Endothelial cell (in vitro differentiated cells): ENCODE measurements at regions not wholly inside any gene's neighbourhood (a gene's known extent, or its start where the extent isn't known, plus 50 kb on each side); places are given as distances from the start of the nearest gene placed in this dataset.

ENCODE experiments used
- DNase-seq: peaks from one replicate; pipeline ENCODE4 v3.0.0; 2021; ENCODE audit warnings: low spot score
- H3K27ac Mint-ChIP-seq: one replicate; pipeline ENCODE4 v1.8.0; 2021; ENCODE audit warnings: mixed read lengths, inconsistent platforms; ENCODE audit not compliant: unreplicated experiment
- H3K27me3 Mint-ChIP-seq: one replicate; pipeline ENCODE4 v1.8.0; 2021; ENCODE audit warnings: mild to moderate bottlenecking, moderate library complexity, mixed read lengths, inconsistent platforms; ENCODE audit not compliant: unreplicated experiment
- H3K36me3 Mint-ChIP-seq: one replicate; pipeline ENCODE4 v1.8.0; 2021; ENCODE audit warnings: mild to moderate bottlenecking, low read depth, mixed read lengths, inconsistent platforms; ENCODE audit not compliant: unreplicated experiment
- H3K4me1 Mint-ChIP-seq: one replicate; pipeline ENCODE4 v1.8.0; 2021; ENCODE audit warnings: mild to moderate bottlenecking, mixed read lengths, inconsistent platforms; ENCODE audit not compliant: unreplicated experiment
- H3K4me3 Mint-ChIP-seq: one replicate; pipeline ENCODE4 v1.8.0; 2021; ENCODE audit warnings: mild to moderate bottlenecking, mixed read lengths, inconsistent platforms; ENCODE audit not compliant: unreplicated experiment
- H3K9me3 Mint-ChIP-seq: one replicate; pipeline ENCODE4 v1.8.0; 2021; ENCODE audit warnings: mixed read lengths, inconsistent platforms; ENCODE audit not compliant: unreplicated experiment
- CTCF ChIP-seq: fragments of 200-600 bp; sonication (generic); IDR thresholded peaks from one replicate; pipeline ENCODE4 v1.5.0; 2021; ENCODE audit warnings: antibody characterized with exemption; ENCODE audit not compliant: unreplicated experiment

DNA sequence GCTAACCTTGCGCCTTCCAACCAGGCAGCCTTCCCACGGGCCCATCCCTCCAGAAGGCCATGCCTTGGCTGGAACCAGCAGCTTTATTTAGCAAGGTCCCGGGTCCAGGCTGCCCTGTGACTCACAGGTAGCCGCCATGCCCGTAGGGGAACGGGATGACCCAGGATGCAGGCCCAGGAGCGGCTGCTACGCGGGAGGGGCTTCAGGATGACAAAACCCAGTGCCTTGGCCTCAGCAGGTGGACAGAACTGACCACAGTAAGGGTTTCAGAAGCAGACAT, 63.3 kb downstream of the RTP5 start:
- Mint-ChIP-seq H3K27me3 (no peaks in the 10 kb centered on the region), H3K4me3 (no peak overlapping the region), H3K27ac (no peak overlapping the region), H3K4me1 (peaks cover 10% of the 10 kb centered on the region), H3K36me3 (peaks cover 7% of the 10 kb centered on the region), H3K9me3 (no peaks in the 10 kb centered on the region)
- DNase-seq: no peak
- TF ChIP-seq CTCF: no peak

- DNase-seq: no peak
- Mint-ChIP-seq H3K9me3 (no peaks in the 10 kb centered on the region), H3K4me3 (no peak overlapping the region), H3K27ac (no peak overlapping the region), H3K27me3 (no peaks in the 10 kb centered on the region), H3K4me1 (peaks cover 10% of the 10 kb centered on the region), H3K36me3 (peaks cover 7% of the 10 kb centered on the region)
- TF ChIP-seq CTCF: no peak
Observed at GRCh38 chr2:241933179-241933911, 63.8 kb downstream of the RTP5 start.

GRCh38 chr2:241935314-241935713, 65.8 kb downstream of the RTP5 start:
- no peak for TF ChIP-seq CTCF
- no peak overlapping the region for H3K27ac Mint-ChIP-seq
- no peak overlapping the region for H3K4me3 Mint-ChIP-seq
- H3K27me3 Mint-ChIP-seq: no peaks in the 10 kb centered on the region
- peaks cover 6% of the 10 kb centered on the region for H3K4me1 Mint-ChIP-seq
- no peak for DNase-seq
- H3K36me3 Mint-ChIP-seq: peaks cover 7% of the 10 kb centered on the region
- no peaks in the 10 kb centered on the region for H3K9me3 Mint-ChIP-seq

GRCh38 chr2:241935774-241936173, 66.2 kb downstream of the RTP5 start:
- Mint-ChIP-seq H3K36me3 (peaks cover 7% of the 10 kb centered on the region), H3K9me3 (no peaks in the 10 kb centered on the region), H3K27ac (no peak overlapping the region), H3K27me3 (no peaks in the 10 kb centered on the region), H3K4me1 (peaks cover 4% of the 10 kb centered on the region), H3K4me3 (peak overlapping the region; percentile 52)
- DNase-seq: no peak
- TF ChIP-seq CTCF: no peak

DNA sequence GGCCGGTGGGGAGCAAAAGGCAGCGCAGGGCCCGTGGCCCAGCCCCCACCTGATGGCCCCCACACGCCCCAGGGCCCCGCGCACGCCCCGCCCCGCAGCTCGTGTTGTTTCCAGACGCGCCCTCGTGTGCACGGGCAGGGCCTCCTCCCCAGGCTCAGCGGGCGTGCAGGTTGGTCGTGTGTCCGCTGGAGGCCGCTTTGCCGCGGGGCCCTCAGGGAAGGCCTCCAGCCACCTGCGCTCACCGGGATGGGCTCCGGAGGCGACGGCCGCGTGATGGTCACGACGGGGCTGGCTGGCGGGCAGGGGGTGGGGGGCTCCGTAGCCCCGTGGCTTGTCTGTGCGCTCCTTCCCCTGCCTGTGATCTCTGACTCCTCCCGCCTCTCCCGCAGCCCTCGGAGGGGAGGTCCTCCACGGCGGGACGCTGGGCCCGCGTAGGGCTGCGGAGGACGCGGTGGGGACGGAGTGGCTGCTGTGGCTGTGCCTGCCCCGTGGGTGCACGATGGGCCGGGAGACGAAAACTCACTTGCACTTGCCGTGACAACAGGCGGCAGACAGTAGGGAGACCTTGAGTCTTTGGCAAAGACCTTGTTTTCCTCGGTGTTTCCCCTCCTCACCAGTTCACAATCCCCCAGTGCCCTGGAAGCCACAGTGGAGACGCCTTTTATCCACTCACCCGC, 67.1 kb downstream of the RTP5 start:
- Mint-ChIP-seq H3K27me3 (no peaks in the 10 kb centered on the region), H3K36me3 (peaks cover 7% of the 10 kb centered on the region), H3K4me1 (no peaks in the 10 kb centered on the region), H3K9me3 (no peaks in the 10 kb centered on the region), H3K27ac (no peak overlapping the region), H3K4me3 (no peak overlapping the region)
- TF ChIP-seq CTCF: no peak
- DNase-seq: no peak
